Gastroesophageal sphincter (tissue), 4 donors: ENCODE measurements at regions not wholly inside any gene's neighbourhood (a gene's known extent, or its start where the extent isn't known, plus 50 kb on each side); places are given as distances from the start of the nearest gene placed in this dataset.

Experiments
- ATAC-seq: fragments of 150-250 bp; one replicate; pipeline ENCODE4 v1.9.1; 2016; ENCODE audit warnings: mild to moderate bottlenecking, moderate library complexity
- H3K27ac ChIP-seq, 4 donors: fragments of 200-600 bp; sonication (generic) in 3 of 4; 1 replicate in 3 of 4; 2 replicates in 1 of 4; pipeline ENCODE4 v1.5.1; 2016 to 2019
- H3K27me3 ChIP-seq: fragments of 200-600 bp; sonication (generic); one replicate; pipeline ENCODE4 v1.5.1; 2019
- H3K36me3 ChIP-seq, 2 donors: fragments of 200-600 bp; sonication (generic); one replicate each; pipeline ENCODE4 v1.5.1; 2019; ENCODE audit warnings: control low read depth in 1 of 2
- H3K4me1 ChIP-seq, 3 donors: fragments of 200-600 bp; sonication (generic); 1 replicate in 2 of 3; 2 replicates in 1 of 3; pipeline ENCODE4 v1.5.1; 2016 to 2019; ENCODE audit warnings: control low read depth in 2 of 3
- H3K4me3 ChIP-seq, 2 donors: fragments of 200-600 bp; sonication (generic); one replicate each; pipeline ENCODE4 v1.5.1; 2019; ENCODE audit warnings: mild to moderate bottlenecking in 1 of 2, moderate library complexity in 1 of 2
- H3K9me3 ChIP-seq, 3 donors: fragments of 200-600 bp; sonication (generic); one replicate each; pipeline ENCODE4 v1.5.1; 2017 to 2019; ENCODE audit warnings: control low read depth in 2 of 3
- EP300 ChIP-seq: sonication (generic); formaldehyde crosslinking; IDR thresholded peaks from one replicate; pipeline ENCODE4 v1.6.1; 2017; ENCODE audit warnings: antibody characterized with exemption, mild to moderate bottlenecking
- POLR2A ChIP-seq, 2 donors: fragments of 450-650 bp; IDR thresholded peaks; one replicate each; pipeline ENCODE4 v1.6.1; 2017; ENCODE audit warnings: antibody characterized with exemption in 2 of 2, mild to moderate bottlenecking in 2 of 2, moderate library complexity in 1 of 2
- POLR2AphosphoS5 ChIP-seq: sonication (generic); formaldehyde crosslinking; IDR thresholded peaks from one replicate; pipeline ENCODE4 v1.6.1; 2017; ENCODE audit warnings: antibody characterized with exemption
- WGBS, 2 donors: methylation state at CpG; one replicate each; pipeline ENCODE4 v1.1.5; 2018; ENCODE audit warnings: low coverage in 1 of 2; 5-methylcytosine and 5-hydroxymethylcytosine counted together
- TF ChIP-seq, protein P1 (sequence below), 4 experiments: fragments of 200-600 bp in 2 of 4; fragments of 450-650 bp in 2 of 4; sonication (generic) in 1 of 4; IDR thresholded peaks; one replicate each; pipeline ENCODE4 v1.5.1; 2017 to 2019; ENCODE audit warnings: antibody characterized with exemption in 4 of 4, mild to moderate bottlenecking in 2 of 4, moderate library complexity in 2 of 4

DNA sequence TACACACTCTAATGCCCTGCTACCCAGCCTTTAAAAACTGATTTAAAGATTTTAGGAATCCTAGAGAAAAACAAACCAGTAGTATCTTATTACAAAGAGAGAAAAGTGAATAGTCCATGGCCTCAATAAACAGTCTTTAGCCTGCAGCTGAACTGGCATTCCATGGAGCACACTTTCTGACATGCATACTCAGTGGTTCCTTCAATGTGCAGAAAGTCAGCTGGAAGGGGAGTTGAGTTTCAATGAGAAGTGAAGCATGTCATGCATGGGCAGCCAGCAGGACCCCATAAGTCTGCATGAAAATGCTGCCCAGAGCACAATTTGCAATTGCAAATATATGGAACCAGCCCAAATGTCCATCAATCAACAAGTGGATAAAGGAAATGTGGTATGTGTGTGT is 273.7 kb downstream of the UQCRFS1 start:
- Histone ChIP-seq H3K4me3 (no peak overlapping the region), H3K36me3 (no peaks in the 10 kb centered on the region), H3K4me1 (no peaks in the 10 kb centered on the region), H3K9me3 (no peaks in the 10 kb centered on the region), H3K27me3 (peaks cover 12% of the 10 kb centered on the region), H3K27ac (no peak overlapping the region)
- TF ChIP-seq EP300 (no peak), POLR2A (IDR thresholded peaks at IDR 0.05) (no peak), POLR2AphosphoS5 (no peak)
- TF ChIP-seq, protein P1, sequence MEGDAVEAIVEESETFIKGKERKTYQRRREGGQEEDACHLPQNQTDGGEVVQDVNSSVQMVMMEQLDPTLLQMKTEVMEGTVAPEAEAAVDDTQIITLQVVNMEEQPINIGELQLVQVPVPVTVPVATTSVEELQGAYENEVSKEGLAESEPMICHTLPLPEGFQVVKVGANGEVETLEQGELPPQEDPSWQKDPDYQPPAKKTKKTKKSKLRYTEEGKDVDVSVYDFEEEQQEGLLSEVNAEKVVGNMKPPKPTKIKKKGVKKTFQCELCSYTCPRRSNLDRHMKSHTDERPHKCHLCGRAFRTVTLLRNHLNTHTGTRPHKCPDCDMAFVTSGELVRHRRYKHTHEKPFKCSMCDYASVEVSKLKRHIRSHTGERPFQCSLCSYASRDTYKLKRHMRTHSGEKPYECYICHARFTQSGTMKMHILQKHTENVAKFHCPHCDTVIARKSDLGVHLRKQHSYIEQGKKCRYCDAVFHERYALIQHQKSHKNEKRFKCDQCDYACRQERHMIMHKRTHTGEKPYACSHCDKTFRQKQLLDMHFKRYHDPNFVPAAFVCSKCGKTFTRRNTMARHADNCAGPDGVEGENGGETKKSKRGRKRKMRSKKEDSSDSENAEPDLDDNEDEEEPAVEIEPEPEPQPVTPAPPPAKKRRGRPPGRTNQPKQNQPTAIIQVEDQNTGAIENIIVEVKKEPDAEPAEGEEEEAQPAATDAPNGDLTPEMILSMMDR (IDR thresholded peaks at IDR 0.05): no peak
- ATAC-seq: no peak

DNA sequence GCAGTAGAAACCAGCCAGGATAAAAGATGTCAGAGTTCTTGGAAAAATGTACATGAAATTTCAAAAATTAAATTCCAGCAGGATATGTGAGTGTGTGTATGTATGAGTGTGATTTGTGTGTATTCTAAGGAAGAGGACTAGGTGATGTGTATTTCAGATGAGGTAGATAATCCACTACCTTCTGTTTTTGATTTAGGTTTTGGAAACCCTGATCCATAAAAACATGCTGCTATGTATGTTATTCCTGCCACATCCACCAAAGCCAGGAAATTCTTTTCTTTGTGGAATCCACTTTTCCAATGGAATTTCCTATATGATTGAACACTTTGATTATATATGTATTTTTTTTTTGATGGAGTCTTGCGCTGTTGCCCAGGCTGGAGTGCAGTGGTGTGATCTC is 276.9 kb downstream of the UQCRFS1 start:
- Histone ChIP-seq H3K4me3 (no peak overlapping the region), H3K9me3 (no peaks in the 10 kb centered on the region), H3K27ac (no peak overlapping the region), H3K4me1 (no peaks in the 10 kb centered on the region), H3K27me3 (peaks cover 17% of the 10 kb centered on the region), H3K36me3 (no peaks in the 10 kb centered on the region)
- ATAC-seq: no peak
- no peak for TF ChIP-seq EP300
- TF ChIP-seq, protein P1 (IDR thresholded peaks at IDR 0.05): no peak
- no peak for TF ChIP-seq POLR2A (IDR thresholded peaks at IDR 0.05)
- no peak for TF ChIP-seq POLR2AphosphoS5
- 83% methylated on average over 1 of the region's 1 CpG; no CpG with 5 or more reads in 1 of the 2 donors for whole genome bisulfite sequencing, 2 donors

DNA sequence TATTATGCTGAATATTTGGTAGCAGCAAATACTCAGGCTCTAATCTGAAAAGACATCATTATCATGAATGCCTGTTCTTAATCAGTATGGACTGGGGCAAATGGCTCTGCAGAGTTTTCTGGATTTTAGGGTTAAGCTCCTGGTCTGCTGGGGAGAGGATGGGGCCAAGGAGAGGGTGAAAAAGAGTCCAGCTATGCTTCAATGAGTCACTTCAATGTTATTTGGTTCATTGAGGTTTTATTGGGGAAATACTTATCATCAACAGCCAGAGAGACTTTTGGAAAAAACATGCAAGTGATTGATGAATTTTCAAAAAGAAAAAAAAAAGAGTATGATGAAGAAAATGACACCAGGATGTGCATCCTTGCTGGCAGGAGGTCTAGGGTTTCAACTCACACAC is 278.3 kb downstream of the UQCRFS1 start:
- H3K27ac ChIP-seq: no peak overlapping the region
- no peak for ATAC-seq
- H3K36me3 ChIP-seq: no peaks in the 10 kb centered on the region
- H3K4me3 ChIP-seq: no peak overlapping the region
- TF ChIP-seq, protein P1 (IDR thresholded peaks at IDR 0.05): no peak
- H3K9me3 ChIP-seq: no peaks in the 10 kb centered on the region
- H3K4me1 ChIP-seq: no peaks in the 10 kb centered on the region
- H3K27me3 ChIP-seq: peaks cover 20% of the 10 kb centered on the region

DNA sequence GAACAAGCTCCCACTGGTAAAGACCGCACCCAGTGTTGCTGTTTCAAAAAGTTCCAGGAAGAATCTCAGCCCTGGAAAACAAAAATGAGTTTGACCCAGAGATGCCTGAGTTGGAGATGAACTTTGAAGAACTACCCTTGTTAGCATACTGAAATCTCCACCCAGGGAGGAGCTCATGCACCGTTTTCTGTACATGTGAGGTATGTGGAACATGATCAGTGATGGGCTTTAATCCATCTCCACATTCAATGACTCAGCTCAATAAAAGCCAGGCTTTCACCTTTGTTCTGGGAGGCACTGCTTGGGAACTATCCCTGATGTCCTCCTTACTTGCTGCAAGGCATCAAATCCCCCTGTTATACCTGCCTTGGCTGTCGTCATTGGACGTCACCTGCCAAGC is 279.9 kb downstream of the UQCRFS1 start:
- ATAC-seq: no peak
- H3K27me3 ChIP-seq: peaks cover 20% of the 10 kb centered on the region
- H3K36me3 ChIP-seq: no peaks in the 10 kb centered on the region
- no peak overlapping the region for H3K27ac ChIP-seq
- no peak for TF ChIP-seq POLR2A (IDR thresholded peaks at IDR 0.05)
- TF ChIP-seq, protein P1 (IDR thresholded peaks at IDR 0.05): no peak
- no peak for TF ChIP-seq EP300
- TF ChIP-seq POLR2AphosphoS5: no peak
- WGBS, 2 donors: 64 to 77% methylated on average over 3 of the region's 4 CpGs
- no peaks in the 10 kb centered on the region for H3K9me3 ChIP-seq
- H3K4me3 ChIP-seq: no peak overlapping the region
- no peaks in the 10 kb centered on the region for H3K4me1 ChIP-seq

DNA sequence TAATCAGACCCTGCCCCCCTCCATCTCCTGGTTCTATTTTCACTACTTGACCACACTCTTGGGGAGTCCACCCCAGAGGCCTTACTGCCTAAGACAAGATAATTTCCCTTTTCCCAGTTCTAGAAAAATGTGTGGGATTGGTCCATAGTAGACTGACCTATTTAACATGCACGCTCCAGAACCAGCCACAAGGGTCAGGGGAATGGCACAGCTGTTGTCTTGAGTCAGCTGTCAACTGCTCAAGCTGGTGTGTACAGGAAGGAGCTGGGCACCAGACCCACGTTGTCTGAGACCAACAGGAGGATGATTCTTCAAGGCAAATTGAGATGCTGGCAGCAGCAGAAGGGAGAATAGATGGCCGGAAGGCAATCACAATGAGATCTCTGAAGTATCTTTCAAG is 280.5 kb downstream of the UQCRFS1 start:
- no CpG with 5 or more reads among the region's 3 CpGs for WGBS, 2 donors
- ATAC-seq: no peak

More for the DNA sequence above, 280.5 kb downstream of the UQCRFS1 start:
- H3K4me1 ChIP-seq: no peaks in the 10 kb centered on the region
- peaks cover 26% of the 10 kb centered on the region for H3K27me3 ChIP-seq
- no peaks in the 10 kb centered on the region for H3K9me3 ChIP-seq
- no peak overlapping the region for H3K4me3 ChIP-seq
- H3K27ac ChIP-seq: no peak overlapping the region
- H3K36me3 ChIP-seq: no peaks in the 10 kb centered on the region
- TF ChIP-seq POLR2AphosphoS5 (no peak), EP300 (no peak), POLR2A (IDR thresholded peaks at IDR 0.05) (no peak)
- TF ChIP-seq, protein P1 (IDR thresholded peaks at IDR 0.05): no peak
